K562 (cell line): ENCODE measurements at regions not wholly inside any gene's neighbourhood (a gene's known extent, or its start where the extent isn't known, plus 50 kb on each side); places are given as distances from the start of the nearest gene placed in this dataset.

Experiments used
- CHD7 ChIP-seq: fragments of 200-600 bp; sonication (generic); IDR thresholded peaks from one replicate; pipeline ENCODE4 v1.6.1; 2012; ENCODE audit warnings: mild to moderate bottlenecking, low read depth, low read length, inconsistent platforms
- IRF1 ChIP-seq: sonication (generic); formaldehyde crosslinking; IDR thresholded peaks from 2 replicates; pipeline ENCODE4 v1.8.0; 2022; ENCODE audit warnings: missing genetic modification reagents, mild to moderate bottlenecking, borderline replicate concordance
- MCM2 ChIP-seq: fragments of 450-650 bp; IDR thresholded peaks from 2 replicates; pipeline ENCODE4 v1.6.1; 2017; ENCODE audit warnings: low read depth, mild to moderate bottlenecking
- RB1 ChIP-seq: fragments of 450-650 bp; IDR thresholded peaks from 2 replicates; pipeline ENCODE4 v1.6.1; 2017; ENCODE audit warnings: low read depth, mild to moderate bottlenecking
- SNRNP70 ChIP-seq: fragments of 200-400 bp; formaldehyde crosslinking; optimal IDR thresholded peaks from 2 replicates; pipeline ENCODE3; 2017; ENCODE audit warnings: low read depth, low read length
- ZNF174 ChIP-seq: fragments of 250-450 bp; sonication (Bioruptor Pico); IDR thresholded peaks from 2 replicates; pipeline ENCODE4 v1.4.0; 2020; ENCODE audit warnings: mild to moderate bottlenecking
- ZNF311 ChIP-seq: fragments of 250-450 bp; sonication (Bioruptor Pico); IDR thresholded peaks from 2 replicates; pipeline ENCODE4 v1.4.0; 2020; ENCODE audit warnings: mild to moderate bottlenecking, moderate library complexity
- TF ChIP-seq, protein P1 (sequence below): fragments of 450-650 bp; IDR thresholded peaks from 2 replicates; pipeline ENCODE4 v1.6.1; 2018; ENCODE audit not compliant: partially characterized antibody
- TF ChIP-seq, protein P2 (sequence below): fragments of 150-350 bp; IDR thresholded peaks from 2 replicates; pipeline ENCODE4 v1.6.1; 2014; ENCODE audit warnings: low read depth, mild to moderate bottlenecking, low read length, borderline replicate concordance

DNA sequence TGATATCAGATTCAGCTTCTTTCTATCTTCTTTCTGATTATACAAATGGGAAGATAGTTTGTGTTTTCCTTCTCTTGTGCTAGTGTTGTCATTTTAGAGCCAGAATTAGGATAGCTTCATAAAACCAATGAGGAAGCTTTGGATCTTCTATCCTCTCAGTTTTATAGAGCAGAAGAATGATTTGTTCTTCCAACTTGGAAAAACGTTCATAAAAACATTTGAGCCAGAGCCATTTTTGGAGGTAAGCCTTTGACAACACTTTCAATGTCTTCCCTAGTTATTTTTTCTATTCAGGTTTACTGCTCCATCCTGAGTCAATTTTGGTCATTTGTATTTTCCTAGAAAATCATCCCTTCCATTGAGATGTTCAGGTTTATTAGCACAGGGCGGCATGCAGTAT lies 91.2 kb upstream of the MYOCD start (continued):
- no peak for TF ChIP-seq ZNF174 (CRISPR knock-in tag)
- TF ChIP-seq SNRNP70: no peak
- TF ChIP-seq ZNF311 (CRISPR knock-in tag): no peak
- TF ChIP-seq MCM2: no peak
- TF ChIP-seq CHD7: no peak
- TF ChIP-seq RB1: no peak
- TF ChIP-seq, protein P1, sequence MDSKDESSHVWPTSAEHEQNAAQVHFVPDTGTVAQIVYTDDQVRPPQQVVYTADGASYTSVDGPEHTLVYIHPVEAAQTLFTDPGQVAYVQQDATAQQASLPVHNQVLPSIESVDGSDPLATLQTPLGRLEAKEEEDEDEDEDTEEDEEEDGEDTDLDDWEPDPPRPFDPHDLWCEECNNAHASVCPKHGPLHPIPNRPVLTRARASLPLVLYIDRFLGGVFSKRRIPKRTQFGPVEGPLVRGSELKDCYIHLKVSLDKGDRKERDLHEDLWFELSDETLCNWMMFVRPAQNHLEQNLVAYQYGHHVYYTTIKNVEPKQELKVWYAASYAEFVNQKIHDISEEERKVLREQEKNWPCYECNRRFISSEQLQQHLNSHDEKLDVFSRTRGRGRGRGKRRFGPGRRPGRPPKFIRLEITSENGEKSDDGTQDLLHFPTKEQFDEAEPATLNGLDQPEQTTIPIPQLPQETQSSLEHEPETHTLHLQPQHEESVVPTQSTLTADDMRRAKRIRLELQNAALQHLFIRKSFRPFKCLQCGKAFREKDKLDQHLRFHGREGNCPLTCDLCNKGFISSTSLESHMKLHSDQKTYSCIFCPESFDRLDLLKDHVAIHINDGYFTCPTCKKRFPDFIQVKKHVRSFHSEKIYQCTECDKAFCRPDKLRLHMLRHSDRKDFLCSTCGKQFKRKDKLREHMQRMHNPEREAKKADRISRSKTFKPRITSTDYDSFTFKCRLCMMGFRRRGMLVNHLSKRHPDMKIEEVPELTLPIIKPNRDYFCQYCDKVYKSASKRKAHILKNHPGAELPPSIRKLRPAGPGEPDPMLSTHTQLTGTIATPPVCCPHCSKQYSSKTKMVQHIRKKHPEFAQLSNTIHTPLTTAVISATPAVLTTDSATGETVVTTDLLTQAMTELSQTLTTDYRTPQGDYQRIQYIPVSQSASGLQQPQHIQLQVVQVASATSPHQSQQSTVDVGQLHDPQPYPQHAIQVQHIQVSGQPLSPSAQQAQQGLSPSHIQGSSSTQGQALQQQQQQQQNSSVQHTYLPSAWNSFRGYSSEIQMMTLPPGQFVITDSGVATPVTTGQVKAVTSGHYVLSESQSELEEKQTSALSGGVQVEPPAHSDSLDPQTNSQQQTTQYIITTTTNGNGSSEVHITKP: no peak
- TF ChIP-seq IRF1 (CRISPR knock-in tag): no peak
- TF ChIP-seq, protein P2, sequence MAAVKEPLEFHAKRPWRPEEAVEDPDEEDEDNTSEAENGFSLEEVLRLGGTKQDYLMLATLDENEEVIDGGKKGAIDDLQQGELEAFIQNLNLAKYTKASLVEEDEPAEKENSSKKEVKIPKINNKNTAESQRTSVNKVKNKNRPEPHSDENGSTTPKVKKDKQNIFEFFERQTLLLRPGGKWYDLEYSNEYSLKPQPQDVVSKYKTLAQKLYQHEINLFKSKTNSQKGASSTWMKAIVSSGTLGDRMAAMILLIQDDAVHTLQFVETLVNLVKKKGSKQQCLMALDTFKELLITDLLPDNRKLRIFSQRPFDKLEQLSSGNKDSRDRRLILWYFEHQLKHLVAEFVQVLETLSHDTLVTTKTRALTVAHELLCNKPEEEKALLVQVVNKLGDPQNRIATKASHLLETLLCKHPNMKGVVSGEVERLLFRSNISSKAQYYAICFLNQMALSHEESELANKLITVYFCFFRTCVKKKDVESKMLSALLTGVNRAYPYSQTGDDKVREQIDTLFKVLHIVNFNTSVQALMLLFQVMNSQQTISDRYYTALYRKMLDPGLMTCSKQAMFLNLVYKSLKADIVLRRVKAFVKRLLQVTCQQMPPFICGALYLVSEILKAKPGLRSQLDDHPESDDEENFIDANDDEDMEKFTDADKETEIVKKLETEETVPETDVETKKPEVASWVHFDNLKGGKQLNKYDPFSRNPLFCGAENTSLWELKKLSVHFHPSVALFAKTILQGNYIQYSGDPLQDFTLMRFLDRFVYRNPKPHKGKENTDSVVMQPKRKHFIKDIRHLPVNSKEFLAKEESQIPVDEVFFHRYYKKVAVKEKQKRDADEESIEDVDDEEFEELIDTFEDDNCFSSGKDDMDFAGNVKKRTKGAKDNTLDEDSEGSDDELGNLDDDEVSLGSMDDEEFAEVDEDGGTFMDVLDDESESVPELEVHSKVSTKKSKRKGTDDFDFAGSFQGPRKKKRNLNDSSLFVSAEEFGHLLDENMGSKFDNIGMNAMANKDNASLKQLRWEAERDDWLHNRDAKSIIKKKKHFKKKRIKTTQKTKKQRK: no peak
